Epithelial cell of esophagus (primary cell): ENCODE measurements at regions not wholly inside any gene's neighbourhood (a gene's known extent, or its start where the extent isn't known, plus 50 kb on each side); places are given as distances from the start of the nearest gene placed in this dataset.

ENCODE experiments used
- DNase-seq: peaks from one replicate; pipeline ENCODE4 v3.0.0; 2010; ENCODE audit warnings: low read depth
- H3K4me3 ChIP-seq: 2 replicates; pipeline ENCODE4 v1.5.1; 2011; ENCODE audit warnings: mild to moderate bottlenecking, low read length, control low read depth
- TF ChIP-seq, protein P1 (sequence below): IDR thresholded peaks from 2 replicates; pipeline ENCODE4 v1.5.1; 2011; ENCODE audit warnings: low read depth, mild to moderate bottlenecking, low read length, control low read depth, inconsistent platforms; ENCODE audit not compliant: insufficient read depth; ENCODE audit errors: missing control alignments

DNA sequence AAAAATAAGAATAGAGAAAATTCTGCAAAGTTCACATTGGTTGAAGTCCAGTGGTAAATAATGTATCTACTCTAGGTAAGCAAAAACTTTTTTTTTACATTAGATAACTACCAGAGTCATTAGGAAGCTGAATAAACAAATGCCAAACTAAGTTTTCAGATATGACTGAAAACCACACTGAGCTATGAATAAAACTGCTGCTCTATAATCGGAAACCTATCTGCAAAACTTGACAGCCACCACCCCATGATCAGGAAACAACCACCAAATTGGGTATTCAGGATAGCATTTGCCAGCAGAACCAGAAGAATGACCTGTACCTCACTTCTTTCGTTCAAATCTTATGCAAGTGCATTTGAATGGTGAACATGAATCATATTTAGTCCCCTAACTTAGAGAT, 173.0 kb upstream of the TET2 start:
- DNase-seq: no peak
- TF ChIP-seq, protein P1, sequence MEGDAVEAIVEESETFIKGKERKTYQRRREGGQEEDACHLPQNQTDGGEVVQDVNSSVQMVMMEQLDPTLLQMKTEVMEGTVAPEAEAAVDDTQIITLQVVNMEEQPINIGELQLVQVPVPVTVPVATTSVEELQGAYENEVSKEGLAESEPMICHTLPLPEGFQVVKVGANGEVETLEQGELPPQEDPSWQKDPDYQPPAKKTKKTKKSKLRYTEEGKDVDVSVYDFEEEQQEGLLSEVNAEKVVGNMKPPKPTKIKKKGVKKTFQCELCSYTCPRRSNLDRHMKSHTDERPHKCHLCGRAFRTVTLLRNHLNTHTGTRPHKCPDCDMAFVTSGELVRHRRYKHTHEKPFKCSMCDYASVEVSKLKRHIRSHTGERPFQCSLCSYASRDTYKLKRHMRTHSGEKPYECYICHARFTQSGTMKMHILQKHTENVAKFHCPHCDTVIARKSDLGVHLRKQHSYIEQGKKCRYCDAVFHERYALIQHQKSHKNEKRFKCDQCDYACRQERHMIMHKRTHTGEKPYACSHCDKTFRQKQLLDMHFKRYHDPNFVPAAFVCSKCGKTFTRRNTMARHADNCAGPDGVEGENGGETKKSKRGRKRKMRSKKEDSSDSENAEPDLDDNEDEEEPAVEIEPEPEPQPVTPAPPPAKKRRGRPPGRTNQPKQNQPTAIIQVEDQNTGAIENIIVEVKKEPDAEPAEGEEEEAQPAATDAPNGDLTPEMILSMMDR: no peak
- no peak overlapping the region for H3K4me3 ChIP-seq

DNA sequence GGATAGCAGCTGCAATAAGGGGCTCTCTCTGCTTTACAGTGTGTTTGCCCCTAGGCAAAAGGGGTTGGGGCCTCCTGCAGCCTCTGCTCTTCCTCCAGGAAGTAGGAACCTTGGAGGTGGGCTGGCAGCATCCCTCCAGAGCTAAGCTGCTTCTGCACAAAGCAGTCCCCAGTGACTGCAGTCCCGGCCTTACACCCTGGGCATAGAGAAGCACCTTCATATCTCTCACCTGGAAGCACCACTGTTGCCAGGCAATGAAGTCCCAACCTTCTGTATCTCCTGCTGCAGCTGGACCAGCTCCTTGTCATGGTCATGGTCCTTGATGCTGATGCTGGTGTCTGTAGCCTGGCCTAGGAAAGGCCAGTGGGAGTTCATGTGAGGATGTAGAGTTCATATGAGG, 171.1 kb upstream of the TET2 start:
- H3K4me3 ChIP-seq: no peak overlapping the region
- DNase-seq: no peak
- TF ChIP-seq, protein P1: no peak

DNA sequence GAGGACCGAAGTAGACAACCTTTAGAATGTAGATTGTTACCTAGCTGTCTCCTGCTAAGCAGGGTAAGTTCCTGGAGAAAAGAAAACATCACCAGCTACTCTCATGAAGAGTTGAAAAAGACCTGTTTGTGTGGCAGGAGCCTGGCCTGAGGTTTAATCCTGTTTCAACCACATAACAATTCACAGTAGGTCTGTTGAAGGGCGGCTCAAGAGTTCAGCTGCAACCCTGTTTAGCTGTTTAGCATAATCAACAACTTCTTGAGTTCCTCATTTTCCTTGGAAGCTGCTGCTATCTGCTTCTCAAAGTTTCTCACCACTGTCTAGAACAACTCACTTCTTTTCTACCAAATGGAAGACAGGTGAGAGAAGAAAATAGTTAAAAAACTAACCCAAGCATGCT, 170.4 kb upstream of the TET2 start:
- TF ChIP-seq, protein P1: no peak
- no peak for DNase-seq
- no peak overlapping the region for H3K4me3 ChIP-seq

DNA sequence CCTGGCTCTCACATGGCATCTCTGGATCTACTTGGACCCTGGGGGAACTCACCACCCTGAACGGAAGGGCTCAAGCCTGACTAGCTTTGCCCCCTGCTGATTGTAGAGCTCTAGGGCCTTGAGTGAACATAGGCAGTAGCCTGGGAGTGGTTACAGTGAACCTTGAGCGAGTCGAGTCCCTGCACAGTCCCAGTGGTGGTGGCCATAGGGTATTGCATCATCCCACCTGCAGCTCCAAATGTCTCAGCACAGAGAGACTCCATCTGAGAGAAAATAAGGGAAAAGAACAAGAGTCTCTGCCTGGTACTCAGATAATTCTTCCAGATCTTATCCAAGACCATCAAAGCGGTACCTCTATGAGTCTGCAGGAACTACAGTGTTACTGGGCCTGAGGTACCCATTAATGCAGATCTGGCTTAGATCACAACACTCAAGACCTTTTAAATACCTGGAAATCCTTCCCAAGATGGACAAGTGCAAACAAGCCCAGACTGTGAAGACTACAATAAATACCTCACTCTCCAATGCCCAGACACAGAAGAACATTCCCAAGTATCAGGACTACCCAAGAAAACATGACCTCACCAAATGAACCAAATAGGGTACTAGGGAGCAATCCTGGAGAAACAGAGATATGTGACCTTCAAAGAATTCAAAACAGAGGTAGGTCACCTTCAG, 167.5 kb upstream of the TET2 start:
- TF ChIP-seq, protein P1: no peak
- H3K4me3 ChIP-seq: no peak overlapping the region
- DNase-seq: peak; percentile 75

DNA sequence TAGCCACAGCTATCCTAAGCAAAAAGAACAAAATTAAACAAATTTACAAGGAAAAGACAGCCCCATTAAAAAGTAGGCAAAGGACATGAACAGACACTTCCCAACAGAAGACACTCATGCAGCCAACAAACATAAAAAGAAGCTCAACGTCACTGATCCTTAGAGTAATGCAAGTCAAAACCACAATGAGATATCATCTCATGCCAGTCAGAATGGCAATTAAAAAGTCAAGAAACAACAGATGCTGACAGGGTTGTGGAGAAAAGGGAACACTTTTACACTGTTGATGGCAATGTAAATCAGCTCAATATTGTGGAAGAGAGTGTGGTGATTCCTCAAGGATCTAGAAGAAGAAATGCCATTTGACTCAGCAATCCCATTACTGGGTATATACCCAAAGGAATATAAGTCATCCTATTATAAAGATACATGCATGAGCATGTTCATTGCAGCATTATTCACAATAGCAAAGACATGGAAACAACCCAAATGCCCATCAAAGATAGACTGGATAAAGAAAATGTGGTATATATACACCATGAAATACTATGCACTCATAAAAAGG, 163.0 kb upstream of the TET2 start:
- DNase-seq: peak; percentile 55
- TF ChIP-seq, protein P1: no peak
- H3K4me3 ChIP-seq: no peak overlapping the region

DNA sequence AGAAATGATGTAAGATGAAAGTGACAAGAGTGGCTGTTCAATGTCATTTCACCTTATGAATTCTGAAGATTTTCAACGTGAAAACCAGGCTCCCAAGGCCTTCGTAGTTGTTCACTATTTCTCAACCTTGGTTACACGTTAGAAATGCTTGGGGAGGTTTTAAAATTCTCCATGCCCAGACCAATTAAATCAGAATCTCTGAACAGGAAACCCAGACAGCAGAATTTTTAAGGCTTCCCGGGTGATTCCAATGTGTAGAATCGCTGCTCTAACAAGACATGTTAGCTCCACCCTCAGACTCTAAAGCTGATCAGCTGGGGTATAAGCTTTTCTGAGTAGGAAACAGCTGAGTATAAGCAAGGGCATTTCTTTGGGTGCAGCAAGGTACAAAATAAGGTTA, 160.4 kb upstream of the TET2 start:
- no peak for DNase-seq
- H3K4me3 ChIP-seq: no peak overlapping the region

More for the DNA sequence above, 160.4 kb upstream of the TET2 start:
- TF ChIP-seq, protein P1: no peak
